Left lung (tissue), 4 donors: ENCODE measurements at regions not wholly inside any gene's neighbourhood (a gene's known extent, or its start where the extent isn't known, plus 50 kb on each side); places are given as distances from the start of the nearest gene placed in this dataset.
A peak's percentile ranks its signal among the peaks of the same experiment; 100 is the strongest.

Experiments used
- ATAC-seq: fragments of 200-7000 bp; cut with Tn5 transposase; one replicate; pipeline ENCODE4 v1.9.1; 2020; ENCODE audit warnings: moderate library complexity
- DNase-seq, 4 donors: peaks; one replicate each; pipeline ENCODE4 v3.0.0-alpha.2; 2013 to 2020
- H3K27ac ChIP-seq, 2 donors: fragments of 200-600 bp; sonication (generic) in 1 of 2; one replicate each; pipeline versions ENCODE4 v1.5.0 to v1.8.0; 2020 to 2021
- H3K27me3 ChIP-seq, 2 donors: fragments of 200-600 bp; sonication (generic) in 1 of 2; one replicate each; pipeline versions ENCODE4 v1.5.0 to v1.8.0; 2020 to 2021
- H3K36me3 ChIP-seq, 2 donors: fragments of 200-600 bp; sonication (generic) in 1 of 2; one replicate each; pipeline versions ENCODE4 v1.5.0 to v1.8.0; 2020 to 2021
- H3K4me1 ChIP-seq, 2 donors: fragments of 200-600 bp; one replicate each; pipeline ENCODE4 v1.8.0; 2021
- H3K4me3 ChIP-seq, 2 donors: fragments of 200-600 bp; sonication (generic) in 1 of 2; one replicate each; pipeline versions ENCODE4 v1.5.0 to v1.8.0; 2020 to 2021; ENCODE audit warnings: mild to moderate bottlenecking in 1 of 2
- H3K9me3 ChIP-seq, 2 donors: fragments of 200-600 bp; sonication (generic) in 1 of 2; one replicate each; pipeline versions ENCODE4 v1.5.0 to v1.8.0; 2020 to 2021
- CTCF ChIP-seq, 2 donors: fragments of 200-600 bp; sonication (generic) in 1 of 2; IDR thresholded peaks; one replicate each; pipeline versions ENCODE4 v1.5.0 to v1.8.0; 2021; ENCODE audit warnings: antibody characterized with exemption in 2 of 2
- intact Hi-C, 2 donors: fragments of 100-400 bp; cut with DNase I; formaldehyde crosslinking; loops; one replicate each; pipeline versions ENCODE4 v1.11.2 to v1.14.2; 2022
- donor health status: DM: no; HTN: yes; CAD: no.
- donor health status: DM: no; HTN: no; CAD: no.

GRCh38 chr18:1013951-1014350 lies 109.3 kb downstream of the ADCYAP1 start:
- H3K36me3 ChIP-seq = no peaks in the 10 kb centered on the region
- intact Hi-C loops = no loop called here
- H3K4me3 ChIP-seq = no peak overlapping the region
- no peaks in the 10 kb centered on the region for H3K9me3 ChIP-seq
- no peak overlapping the region for H3K27ac ChIP-seq
- ATAC-seq (no peak), DNase-seq (no peak)
- TF ChIP-seq CTCF (IDR thresholded peaks at IDR 0.05) = no peak
- H3K27me3 ChIP-seq = no peaks in the 10 kb centered on the region
- H3K4me1 ChIP-seq = no peaks in the 10 kb centered on the region

- no peak for DNase-seq
- TF ChIP-seq CTCF (IDR thresholded peaks at IDR 0.05) = no peak
- Histone ChIP-seq H3K4me1 (no peaks in the 10 kb centered on the region), H3K36me3 (no peaks in the 10 kb centered on the region), H3K9me3 (no peaks in the 10 kb centered on the region), H3K4me3 (no peak overlapping the region), H3K27me3 (no peaks in the 10 kb centered on the region), H3K27ac (no peak overlapping the region)
- ATAC-seq = no peak
- intact Hi-C loops = no loop called here
Measured at GRCh38 chr18:1014509-1014908, 109.8 kb downstream of the ADCYAP1 start.

GRCh38 chr18:1014951-1015624 lies 110.4 kb downstream of the ADCYAP1 start:
- Histone ChIP-seq H3K4me3 (no peak overlapping the region), H3K27me3 (no peaks in the 10 kb centered on the region), H3K4me1 (no peaks in the 10 kb centered on the region), H3K36me3 (no peaks in the 10 kb centered on the region), H3K27ac (no peak overlapping the region), H3K9me3 (no peaks in the 10 kb centered on the region)
- ATAC-seq (peak; percentile 92), DNase-seq (peak in 3 of 4 donors; percentile 13 to 32 (median 17))
- intact Hi-C loops = no loop called here
- TF ChIP-seq CTCF (IDR thresholded peaks at IDR 0.05) = no peak

GRCh38 chr18:1015777-1016176 lies 111.1 kb downstream of the ADCYAP1 start:
- DNase-seq = no peak
- no peaks in the 10 kb centered on the region for H3K27me3 ChIP-seq
- intact Hi-C loops = no loop called here
- no peak for ATAC-seq
- no peak overlapping the region for H3K4me3 ChIP-seq
- H3K9me3 ChIP-seq = no peaks in the 10 kb centered on the region
- TF ChIP-seq CTCF (IDR thresholded peaks at IDR 0.05) = no peak
- no peaks in the 10 kb centered on the region for H3K4me1 ChIP-seq
- H3K27ac ChIP-seq = no peak overlapping the region
- H3K36me3 ChIP-seq = no peaks in the 10 kb centered on the region

GRCh38 chr18:1017227-1018058 lies 112.8 kb downstream of the ADCYAP1 start:
- no peak for DNase-seq
- TF ChIP-seq CTCF (IDR thresholded peaks at IDR 0.05) = no peak
- no peaks in the 10 kb centered on the region for H3K4me1 ChIP-seq
- no peak overlapping the region for H3K27ac ChIP-seq
- ATAC-seq = no peak
- no peaks in the 10 kb centered on the region for H3K36me3 ChIP-seq
- intact Hi-C loops = no loop called here
- H3K27me3 ChIP-seq = no peaks in the 10 kb centered on the region
- no peak overlapping the region for H3K4me3 ChIP-seq
- H3K9me3 ChIP-seq = no peaks in the 10 kb centered on the region
